GM18519 (cell line): ENCODE measurements at regions not wholly inside any gene's neighbourhood (a gene's known extent, or its start where the extent isn't known, plus 50 kb on each side); places are given as distances from the start of the nearest gene placed in this dataset.

Source experiments
- ATAC-seq: cut with Tn5 transposase; IDR thresholded peaks from one replicate; pipeline ENCODE4 v1.9.1; 2021; ENCODE audit warnings: mild to moderate bottlenecking, moderate library complexity; ENCODE audit not compliant: unreplicated experiment, low FRiP score

DNA sequence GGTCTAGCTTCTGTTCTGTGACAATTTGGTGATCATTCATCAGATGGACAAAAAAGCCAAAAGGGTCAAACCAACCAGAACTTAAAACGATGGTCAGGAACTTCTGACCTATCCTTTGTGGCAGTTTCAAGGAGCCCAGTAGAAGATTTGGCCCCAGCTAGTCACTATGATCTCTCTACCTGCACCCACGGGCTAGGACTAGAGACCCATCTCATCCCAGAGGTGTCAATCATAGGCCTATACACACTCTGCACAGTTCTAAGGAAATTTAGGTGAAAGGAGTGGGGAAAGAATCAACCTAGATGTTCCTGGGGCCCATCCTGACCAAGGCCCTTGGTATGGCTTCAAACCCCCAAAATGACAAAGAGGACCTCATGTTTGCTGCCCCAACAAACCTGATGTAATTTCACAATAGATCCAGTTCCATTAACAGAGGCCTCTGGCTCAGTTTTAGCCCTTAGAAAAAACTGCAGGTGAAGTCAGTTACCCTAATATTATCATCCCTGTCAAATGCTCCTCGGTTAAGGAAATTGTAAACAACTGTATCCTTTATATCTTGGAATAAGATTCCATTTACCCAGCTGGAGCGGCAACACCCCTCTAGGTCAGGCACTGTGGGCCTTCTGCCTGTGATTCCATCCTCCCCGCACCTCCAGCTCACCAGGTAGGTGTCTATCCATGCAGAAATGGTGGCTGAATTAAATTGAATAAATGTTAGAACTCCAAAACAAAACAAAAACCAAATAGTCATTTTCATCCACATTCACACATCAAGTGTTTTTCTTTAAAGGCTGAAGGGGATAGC, 138.7 kb downstream of the ENC1 start:
- ATAC-seq: no peak

DNA sequence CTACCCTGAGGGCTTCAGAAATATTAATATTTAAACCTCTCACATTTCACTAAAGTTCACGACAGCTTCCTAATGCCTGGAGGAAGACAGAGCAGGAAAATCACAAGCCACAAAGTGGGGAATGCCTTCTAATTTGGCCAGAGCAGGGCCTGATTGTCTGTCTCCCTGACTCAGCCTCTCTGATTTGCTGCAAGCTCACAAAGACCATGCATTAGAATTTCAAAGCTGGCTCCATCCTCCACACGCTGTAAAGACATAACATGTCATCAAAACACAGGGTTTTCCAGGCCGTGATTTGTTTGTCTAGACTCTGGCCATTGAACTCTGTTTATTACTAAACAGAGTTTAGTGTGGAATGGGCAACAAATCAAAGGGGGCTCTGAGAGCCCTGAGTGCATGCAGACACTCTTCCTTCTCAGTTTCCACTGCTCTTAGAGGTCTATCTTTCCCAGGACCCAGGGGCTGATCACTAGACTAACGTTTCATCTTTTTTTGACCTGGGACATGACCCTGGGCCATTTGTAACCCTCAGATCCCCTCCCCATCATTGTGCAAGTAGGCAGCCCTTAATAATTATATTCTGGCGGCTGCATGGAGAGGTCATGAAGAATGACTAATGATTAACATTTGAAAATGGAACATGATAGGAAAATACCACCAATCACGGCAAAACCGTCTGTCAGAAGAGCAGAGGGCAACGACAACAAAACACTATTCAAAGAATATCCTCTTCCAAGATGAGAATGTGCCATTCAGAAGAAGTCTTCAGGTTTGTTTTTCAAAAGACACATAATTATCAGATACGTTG, 140.2 kb downstream of the ENC1 start:
- ATAC-seq: no peak

DNA sequence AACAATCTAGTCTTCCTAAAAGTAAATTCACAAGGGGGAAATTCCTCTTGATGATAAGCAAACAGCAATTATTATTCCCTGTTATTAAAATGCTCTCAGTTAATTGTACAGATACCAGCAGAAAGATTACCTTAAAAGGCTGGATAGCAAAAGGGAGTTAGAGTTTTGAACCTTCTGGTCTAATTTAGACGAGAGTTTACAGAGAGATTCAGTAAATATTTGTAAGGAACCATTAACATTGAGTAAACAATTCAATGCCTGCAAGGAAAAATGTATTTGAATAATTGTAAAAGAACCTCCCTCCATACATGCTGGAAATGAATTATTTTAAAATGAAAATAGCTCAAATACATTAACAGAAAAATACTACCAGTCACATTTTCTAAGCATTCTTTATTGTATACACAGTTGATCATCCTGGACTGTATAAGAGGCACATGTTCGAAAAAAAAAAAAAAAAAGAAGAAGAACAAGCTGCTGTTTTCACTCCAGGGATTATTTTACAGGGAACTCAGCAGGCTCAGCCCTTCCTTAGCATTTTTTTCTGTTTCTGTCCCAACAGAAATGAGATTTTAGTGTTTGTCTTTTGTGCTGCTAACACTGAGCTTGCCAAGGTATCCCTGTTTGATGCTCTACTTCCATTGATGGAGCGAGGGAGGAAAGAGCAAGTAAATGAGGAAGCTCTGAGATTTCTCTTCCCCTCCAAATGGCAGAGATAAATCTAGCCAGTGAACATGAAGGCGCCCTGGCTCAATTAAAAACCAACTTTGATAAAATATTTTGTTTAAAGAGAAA, 141.1 kb downstream of the ENC1 start:
- no peak for ATAC-seq

DNA sequence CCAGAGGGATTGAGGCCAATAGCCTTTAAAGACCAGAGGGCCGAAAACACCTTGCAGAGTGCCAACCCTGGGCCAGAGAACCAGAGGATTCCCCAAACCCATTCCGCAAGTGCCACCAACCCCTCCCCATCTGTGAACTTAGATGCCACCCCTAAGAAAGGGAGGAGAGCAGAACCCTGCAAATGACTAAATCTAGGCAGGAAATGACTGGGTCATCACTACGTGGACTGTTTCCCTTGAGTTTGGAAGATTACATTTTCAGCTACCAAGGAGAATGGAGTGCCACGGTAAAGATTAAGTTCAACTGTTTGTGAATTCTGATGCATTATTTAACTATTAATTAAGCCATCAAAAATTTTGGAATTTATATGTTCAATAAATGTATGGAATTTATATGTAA, 142.8 kb downstream of the ENC1 start:
- ATAC-seq: no peak

DNA sequence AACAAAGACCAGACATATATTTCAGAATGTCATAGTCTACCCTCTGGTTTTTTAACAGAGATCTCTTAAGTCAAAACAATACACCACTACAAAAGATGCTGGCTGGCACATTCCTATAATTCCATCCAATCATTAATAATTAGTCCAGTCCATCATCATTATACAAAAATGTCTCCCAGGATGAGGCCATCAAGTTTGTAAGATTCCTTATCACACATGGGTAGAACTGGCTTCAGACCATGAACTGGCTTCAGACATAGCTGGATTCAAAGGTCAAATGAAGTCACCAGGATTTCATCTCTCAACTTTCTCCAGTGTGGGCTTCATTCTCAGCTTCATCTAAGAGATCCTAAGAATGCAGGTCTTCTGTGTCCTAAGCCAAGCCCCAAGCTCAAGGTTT, 147.1 kb downstream of the ENC1 start:
- ATAC-seq: no peak

DNA sequence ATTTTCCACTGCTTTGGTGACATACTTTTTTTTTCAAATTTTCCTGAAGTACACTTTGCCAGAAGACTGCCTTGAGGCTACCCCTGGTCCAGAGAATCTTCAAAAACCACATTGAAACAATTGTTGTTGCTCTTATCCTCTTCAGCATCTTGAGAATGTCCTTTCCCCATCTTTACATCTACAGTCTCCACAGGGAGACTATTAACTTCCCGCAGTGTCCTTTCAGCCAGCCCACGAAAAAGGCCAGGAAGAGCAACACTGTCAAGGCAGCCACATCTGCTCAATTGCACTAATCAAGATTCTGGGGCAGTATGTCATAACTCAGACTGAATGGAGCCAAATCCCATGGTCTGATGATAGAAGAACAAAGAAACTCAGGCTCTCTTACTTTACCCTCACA, 148.3 kb downstream of the ENC1 start:
- no peak for ATAC-seq

DNA sequence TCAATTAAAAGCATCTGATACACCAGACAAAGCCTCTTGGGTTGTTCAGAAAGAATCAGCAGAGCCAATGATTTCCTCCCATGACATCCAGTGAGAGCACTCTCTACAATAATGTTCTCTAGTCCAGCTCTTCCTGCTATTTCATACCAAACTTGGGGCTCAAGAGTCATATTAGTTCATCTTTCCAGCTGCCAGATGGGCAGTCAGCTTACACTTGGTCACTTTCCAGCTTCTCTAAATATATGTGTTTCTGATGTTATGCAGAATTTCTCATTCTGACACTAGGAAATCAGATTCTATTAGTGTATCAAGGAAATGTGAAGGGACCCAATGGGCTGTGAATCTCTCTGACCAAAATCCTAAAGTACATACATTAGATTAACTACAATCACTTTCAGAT, 148.9 kb downstream of the ENC1 start:
- no peak for ATAC-seq

DNA sequence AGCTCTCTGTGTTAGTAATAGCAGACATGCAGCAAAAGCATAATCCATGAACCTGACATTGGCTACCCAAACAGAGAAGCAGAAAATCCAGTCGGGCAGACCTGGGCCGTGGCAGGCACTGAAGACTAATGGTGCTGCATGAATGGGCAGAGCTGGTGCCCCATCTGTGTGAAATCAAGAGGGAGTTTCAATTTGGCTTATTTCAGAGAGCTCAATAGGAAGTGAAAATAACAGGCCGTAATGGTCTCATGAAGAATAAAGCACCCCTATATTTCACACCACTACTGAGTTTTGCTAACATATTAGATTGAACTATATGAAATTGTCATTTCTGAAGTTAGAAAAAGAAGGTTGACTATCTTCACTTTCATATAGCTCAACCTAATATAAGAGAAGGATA, 149.7 kb downstream of the ENC1 start:
- ATAC-seq: peak; percentile 92

DNA sequence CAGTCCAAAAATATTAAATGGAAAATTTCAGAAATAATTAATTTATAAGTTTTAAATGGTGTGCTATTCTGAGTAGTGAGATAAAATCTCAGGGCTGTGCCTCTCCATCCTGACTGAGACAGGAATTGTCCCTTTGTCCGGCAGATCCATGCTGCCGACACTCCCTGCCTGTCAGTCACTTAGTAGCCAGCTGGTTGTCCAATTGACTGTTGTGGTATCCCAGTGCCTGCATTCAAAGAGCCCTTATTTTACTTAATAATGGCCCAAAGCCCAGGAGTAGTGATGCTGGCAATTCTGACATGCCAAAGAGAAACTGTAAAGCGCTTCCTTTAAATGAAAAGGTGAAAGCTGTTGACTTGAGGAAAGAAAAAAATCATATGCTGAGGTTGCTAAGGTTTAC, 157.5 kb downstream of the ENC1 start:
- ATAC-seq: no peak

DNA sequence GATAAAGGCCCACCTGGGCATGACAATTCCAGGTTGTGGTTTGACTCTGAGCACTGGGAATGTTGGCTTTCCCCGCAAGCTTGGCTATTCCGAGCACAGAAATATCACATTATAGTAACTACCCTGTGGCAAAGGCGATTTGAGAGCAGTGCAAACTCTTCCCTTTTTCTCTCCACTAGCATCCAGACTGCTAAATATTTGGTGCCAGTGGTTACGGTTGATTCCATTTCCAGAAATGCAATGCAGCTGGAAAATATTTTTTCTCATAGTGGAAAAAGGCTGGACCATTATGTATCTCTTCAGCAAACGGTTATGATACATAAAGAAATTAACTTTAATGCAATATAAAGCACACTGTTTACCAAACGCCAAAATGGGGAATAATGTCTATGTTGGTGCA, 158.0 kb downstream of the ENC1 start:
- ATAC-seq: no peak

DNA sequence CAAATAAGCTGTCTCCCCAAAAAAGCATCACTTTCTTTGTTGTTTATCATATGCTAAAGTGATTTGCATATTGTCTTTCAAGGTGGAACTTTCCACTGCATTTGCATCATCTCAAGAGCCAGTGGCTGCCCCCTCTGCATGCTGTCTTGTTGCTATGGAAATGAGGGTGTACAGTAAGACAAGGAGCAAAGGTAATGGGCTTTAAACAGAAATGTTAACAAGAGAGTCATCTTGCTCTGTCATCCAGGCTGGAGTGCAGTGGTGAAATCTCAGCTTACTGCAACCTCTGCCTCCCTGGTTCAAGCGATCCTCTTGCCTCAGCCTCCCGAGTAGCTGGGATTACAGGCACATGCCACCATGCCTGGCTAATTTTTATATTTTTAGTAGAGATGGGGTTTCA, 159.2 kb downstream of the ENC1 start:
- peak; percentile 62 for ATAC-seq

DNA sequence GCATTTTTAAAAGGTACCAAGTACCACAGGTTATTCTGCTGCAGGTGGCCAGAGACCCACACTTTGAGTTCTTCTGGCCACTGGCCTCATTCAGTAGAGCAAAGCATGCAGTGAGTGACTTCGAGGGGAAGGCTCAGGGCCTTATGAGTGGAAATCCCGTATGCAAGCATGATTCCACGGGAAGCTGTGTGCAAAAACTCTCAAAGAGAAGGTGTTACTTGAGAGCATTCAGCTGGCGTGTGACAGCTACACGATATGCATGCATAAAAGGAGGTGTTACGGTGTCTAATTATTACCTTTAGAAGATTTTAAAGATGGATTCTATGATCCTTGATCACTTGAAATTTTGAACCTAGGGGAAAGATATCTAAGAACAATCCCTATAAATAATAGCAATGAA, 160.3 kb downstream of the ENC1 start:
- ATAC-seq: no peak

DNA sequence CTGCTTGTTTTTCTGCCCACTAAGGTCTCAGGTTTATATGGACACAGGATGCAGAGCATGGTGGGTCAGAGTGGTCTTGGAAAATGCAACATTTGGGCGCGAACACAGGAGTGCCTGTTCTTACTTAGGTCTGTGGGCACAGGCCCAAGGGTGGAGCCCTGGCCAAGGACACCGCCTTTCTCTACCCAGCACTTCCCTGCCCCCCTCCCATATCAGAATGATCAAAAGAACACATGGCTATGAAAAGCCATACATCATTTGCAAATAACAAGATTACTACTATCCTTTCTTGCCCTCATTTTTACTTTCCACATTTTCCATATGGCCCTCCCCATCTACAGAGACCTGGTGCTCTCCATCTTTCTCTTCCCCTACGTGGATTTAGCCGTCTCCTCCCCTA, 162.2 kb downstream of the ENC1 start:
- no peak for ATAC-seq

DNA sequence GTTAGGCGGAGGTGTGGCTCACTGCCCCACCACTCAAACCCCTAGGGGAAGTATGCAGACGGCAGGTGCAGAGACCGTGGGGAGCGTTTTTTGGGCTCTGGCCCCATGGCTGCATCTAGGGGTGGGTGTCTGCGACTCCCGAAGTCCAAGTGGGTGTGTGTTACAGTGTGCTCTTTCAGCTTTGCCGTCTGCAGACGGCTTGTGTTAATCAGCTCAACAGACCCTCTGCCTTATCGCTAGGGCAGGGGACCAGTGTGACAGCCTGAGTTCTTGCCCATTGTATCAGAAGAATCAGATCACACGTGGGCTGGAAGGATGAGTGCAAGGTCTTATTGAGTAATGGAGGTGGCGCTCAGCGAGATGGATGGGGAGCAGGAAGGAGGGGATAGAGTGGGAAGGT, 162.8 kb downstream of the ENC1 start:
- no peak for ATAC-seq

DNA sequence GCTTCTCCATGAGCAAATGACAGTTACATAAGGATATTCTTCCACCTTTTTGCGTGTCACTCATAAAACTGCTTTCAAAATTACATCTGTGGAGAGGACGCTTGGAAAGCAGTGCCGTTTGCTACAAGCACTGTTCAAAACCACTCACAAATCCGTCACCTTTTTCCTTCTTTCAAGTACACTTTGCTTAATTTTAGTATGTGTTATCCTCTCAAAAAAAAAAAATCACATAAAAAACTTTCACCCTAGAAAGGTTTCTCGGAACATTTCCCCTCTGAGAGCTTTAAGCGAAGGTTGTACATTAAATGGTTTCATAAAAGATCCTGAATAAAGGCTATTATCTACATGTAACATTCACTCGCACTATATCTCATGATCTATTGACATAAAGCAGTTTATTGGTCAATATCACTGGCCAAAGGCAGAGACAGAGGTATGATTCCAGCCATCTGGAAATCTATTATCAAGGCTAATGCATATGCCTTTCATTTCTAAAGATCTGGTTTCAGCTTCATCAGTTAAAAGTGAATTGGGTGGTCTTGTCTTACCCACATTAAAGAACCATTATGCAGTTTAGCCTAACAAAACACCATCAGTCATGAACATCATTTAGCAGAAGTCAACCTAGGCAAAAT, 163.6 kb downstream of the ENC1 start:
- ATAC-seq: no peak

DNA sequence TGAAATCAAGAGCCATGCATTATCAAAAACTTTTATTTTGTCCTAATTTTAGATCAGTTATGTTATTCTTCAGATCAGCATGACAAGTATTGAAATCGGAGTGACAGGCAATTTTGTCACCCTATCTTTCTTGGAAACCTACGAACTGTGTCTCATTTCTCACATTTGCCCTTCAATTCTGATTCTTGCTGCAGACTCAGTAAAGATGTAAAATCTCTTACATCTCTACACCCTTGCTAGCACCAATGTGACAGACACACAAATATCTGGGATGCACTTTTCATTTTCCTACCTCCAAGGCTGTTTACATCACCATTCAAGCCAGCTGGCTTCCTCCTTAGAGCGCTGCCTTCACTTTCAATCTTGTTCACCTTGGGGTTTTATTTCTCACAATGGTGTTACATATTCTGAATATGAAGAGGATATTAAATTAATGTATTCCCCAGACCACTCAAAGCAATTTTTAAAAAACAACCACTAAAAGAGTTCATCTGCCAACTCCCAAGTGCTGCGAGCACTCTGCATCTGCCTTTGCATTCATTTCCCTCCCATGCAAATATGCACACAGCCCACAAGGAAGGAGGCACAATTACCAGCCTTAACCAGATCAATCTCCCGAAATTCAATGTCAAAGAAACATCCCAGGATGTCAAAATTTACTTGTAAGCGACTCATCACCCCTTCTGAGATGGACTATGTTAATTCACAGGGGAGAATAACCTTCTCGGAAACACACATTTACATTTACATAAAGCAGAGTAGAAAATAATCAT, 164.3 kb downstream of the ENC1 start:
- ATAC-seq: no peak

DNA sequence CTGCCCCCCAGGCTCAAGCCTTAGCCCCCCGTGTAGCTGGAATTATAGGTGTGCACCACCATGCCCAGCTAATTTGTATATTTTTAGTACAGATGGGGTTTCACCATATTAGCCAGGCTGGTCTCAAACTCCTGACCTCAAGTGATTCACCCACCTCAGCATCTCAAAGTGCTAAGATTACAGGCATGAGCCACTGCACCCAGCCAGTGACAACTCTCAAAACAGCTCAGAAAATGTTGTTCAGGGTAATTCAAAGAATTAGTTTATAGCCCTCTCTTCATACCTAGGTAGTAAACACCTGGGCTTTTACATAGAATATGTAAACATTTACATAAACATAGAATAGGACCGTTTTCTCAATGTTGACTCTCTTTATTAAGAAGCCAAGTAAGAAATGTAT, 168.7 kb downstream of the ENC1 start:
- no peak for ATAC-seq

DNA sequence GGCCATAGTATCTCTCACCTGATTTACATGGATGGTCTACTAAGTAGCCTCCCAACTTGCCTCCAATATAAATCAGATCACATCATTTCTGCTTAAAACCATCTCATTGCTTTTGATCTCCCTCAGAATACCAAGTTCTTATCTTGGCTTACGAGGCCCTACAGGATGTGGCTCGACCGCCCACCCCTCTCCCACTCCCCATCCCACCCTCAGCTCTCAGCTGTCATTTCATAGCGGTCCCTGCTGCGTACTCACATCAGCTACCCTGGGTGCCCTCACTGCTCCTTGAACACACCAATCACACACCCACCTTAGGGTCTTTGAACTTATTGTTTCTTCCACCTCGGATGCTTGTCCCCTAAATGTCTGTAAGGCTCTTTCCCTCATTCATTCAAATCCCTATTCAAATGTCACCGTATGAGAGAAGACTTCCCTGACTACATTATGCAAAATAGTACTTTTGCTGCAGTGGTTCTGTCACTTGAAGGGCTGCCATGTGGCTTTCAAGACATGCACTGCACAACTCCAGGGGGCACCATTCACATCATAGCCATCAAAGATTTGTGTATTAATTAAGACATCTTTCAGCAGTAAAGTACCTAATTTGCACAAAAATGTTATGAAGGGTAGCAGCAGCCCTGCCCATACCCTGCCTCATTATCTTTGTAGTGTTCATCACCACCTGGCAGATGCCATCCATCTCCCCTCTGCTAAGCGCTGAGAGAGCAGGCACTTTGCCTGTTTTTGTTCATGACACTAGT, 171.1 kb downstream of the ENC1 start:
- no peak for ATAC-seq

DNA sequence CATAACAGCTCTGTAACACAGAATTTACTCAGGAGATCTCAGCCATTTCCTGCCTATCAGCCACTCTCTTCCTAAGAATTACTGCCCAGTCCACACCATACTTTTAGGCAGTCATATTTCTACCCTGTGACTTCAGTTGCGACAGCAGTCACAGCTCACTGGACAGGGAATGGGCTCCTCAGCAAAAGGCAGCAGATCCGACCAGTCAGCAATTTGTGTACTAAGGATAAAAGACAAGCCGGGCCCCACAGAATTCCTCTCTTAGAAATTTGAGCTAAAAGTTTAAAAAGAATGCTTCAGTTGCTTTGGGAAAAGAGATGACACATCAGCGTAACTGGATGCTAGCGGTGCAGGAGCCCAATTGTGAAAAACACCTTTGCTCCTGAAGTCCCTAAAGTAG, 172.1 kb downstream of the ENC1 start:
- no peak for ATAC-seq
